NCI-H2171 (cell line): ENCODE measurements at regions not wholly inside any gene's neighbourhood (a gene's known extent, or its start where the extent isn't known, plus 50 kb on each side); places are given as distances from the start of the nearest gene placed in this dataset.

Source experiments
- DNase-seq: peaks from one replicate; lab custom pipeline; 2025; lab: John Stamatoyannopoulos, UW

DNA sequence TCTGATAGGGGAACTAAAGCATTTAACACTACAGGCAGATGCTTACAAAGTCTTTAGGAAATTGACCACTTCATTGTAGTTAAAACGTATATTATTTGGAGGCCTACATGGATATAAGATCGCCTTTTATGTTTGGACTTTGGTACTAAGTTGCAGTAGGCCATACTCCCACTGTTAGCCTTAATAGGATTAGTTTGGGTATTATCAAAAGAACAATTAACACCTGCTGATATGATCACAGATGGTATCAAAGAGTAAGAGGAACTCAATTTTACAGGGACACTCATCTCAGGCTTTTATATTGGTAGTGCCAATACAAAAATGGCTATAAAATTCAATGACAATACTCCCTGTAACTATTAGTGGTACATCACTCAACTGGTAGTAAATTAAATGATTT, 1183.0 kb downstream of the MAT2B start:
- DNase-seq: no peak

DNA sequence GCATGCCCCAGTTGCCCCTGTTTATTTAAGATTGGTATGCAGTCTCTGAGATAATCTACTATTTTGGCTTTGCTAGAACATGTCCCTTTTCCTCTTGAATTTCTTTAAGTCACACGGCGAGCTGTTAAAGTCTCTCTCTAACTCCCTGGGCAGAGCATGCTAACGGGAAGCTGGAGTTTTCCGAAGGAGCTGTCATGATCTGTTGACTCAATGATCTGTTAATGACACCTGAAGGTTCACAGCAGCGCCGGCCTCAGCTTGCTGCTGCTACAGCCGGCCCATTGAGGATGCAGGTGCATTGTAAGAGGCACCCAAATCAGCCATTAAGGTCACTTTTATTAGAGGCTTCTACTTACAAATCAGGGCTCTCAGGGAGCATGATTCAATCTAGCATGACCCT, 1203.4 kb downstream of the MAT2B start:
- no peak for DNase-seq

DNA sequence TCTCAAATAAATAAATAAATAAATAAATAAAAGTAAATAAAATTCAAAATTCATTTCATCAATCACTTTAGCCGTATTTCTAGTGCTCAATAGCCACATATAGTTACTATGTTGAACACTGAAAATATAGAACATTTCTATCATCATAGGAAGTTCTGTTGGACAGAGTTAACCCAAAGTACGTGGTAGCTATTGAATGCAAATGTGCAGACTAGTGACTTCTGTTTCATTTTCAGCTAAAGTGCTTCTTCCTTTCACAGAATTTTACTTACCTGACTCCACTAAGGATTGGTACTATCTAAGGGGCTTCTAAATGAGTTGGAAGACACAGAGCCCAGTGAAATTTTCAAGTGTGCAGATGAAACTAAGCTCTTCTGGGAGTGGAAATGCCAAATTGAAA, 1208.3 kb downstream of the MAT2B start:
- no peak for DNase-seq

DNA sequence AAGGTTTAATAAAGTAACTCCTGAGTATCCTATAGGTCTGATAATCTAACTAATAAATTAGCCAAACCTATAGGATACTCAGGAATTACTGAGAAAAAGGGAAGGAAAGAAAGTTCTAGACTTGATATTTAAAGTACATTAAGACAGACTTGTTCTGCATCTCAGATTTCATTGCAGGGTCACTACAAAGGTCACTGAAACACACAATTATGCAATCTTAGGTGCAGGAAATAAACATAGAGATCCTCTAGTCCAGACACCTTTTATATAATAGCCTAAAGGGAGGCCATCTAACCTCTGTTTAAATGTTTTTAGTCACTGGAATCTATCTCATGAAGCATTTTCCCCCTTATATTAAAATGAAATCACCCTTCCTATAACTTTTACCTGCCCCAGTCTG, 1215.7 kb downstream of the MAT2B start:
- no peak for DNase-seq

DNA sequence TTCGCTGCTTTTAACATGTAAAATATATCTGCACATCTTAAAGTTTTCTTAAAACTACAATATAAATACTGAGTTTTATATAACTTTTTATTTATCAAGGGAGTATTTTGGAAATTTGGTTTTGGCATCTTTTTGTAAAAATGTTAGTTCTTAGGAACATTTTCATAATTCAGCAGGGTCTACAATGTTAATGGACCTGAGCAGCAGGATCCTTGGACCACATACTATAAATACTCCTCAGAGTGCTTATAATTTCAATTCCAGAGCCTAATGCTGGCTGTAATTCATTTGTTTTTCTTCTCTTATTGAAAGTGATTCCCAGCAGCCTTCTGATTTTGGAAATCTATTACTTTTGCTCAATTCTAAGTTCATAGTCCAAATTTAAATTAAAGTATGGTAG, 1216.2 kb downstream of the MAT2B start:
- no peak for DNase-seq

DNA sequence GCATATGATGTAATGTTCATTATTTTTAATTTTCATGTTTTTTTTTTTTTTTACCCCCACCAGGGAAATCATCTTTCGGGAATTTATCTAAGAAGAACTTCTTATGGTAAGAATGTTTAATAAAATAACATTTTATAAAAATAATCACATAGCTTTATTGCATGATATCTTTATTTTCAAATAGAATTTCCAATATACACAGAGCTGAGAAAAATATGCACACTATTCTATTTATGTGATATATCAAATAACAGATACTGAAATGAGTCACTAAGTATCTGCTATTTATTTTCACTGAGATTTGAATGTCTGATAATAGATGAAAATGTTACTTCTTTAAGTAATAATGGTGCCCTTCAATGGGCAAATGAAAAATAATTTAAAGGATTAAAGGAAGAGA, 1217.3 kb downstream of the MAT2B start:
- no peak for DNase-seq

DNA sequence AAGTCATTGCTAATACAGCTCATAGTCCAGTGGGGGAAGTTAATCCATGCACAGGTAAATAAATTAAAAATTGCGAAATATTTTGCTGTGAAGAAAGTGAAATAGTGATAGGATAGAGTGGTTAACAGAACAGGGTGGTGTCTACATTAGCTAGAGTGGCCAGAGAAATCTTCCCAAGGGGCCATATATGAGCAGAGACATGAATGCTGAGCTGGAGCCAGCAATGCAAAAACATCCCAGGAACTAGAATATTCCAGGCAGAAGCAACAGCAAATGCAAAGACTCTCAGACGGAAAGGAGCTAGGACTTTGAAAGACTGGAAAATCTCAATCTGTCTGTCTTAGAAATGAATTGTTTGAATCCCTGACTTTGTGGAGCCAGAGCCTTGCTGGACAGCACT, 1221.6 kb downstream of the MAT2B start:
- no peak for DNase-seq

DNA sequence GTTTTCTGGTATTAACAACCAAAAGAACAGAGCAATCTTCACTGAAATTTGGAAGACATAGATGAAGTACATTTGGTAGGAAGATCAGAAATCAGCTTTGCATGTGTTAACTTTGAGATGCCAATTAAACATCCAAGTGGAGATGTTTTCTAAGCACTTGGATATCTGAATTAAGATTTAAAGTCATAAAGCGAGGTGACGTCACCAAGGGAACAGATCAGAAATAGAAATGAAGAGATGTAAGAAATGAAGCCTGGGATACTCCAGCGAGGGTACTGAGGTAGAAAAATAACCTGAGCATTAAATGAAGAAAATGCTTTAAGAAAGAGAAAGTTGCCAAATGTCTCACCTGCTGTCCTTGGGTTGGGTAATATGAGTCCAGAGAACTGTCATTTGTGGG, 1223.3 kb downstream of the MAT2B start:
- DNase-seq: no peak

DNA sequence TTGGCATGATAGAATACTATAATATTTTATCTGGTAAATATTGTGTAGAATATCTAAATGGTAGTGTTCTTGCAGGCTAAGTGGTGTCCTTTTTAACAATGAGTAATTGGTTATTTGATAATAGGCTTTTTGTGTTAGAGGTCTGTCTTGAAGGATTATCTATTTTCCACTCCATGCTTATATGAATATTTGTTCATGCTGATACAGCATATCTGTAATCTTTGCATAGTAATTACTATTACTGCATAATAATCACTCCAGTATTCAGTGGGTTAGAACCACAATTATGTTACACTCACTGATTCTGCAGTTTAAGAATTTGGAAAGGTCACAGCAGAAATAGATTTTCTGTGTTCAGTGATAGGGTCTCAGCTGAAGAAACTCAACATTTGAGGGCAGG, 1229.9 kb downstream of the MAT2B start:
- DNase-seq: no peak

DNA sequence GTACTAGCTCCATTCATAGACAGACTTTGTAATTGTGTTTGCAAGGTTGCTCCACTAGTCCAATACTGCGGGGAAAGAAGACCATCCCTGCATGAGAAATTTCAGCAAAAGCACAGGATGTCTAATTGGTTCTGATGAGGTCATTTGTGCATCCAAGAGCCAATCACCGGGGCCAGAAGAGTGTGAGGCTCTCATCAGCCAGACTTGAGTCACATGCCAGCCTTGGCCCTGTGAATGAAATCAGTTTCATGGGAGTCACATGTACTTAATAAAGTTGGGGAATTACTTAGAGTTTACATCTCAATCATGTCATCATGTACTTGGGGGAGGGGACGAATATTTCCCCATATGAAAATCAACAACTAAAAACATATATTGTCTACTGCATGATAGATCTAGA, 1236.0 kb downstream of the MAT2B start:
- no peak for DNase-seq

DNA sequence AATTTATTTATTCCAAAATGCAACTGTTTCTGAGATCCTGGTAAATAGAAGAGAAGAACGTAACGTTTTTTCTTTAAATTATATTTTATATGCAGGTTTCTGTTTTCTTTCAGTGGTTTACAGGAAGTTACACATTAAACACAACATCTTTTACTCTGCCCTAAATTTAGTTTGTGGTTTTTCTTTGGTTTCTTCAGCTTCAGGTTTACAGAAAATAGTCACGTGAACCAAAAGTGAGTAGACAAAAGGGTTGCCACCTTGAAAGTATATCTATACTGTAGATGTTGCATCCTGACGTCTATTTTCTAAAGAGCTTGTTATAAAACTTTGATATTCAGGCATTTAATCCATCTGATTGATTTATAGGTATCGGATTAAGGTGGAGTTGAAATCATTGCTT, 1236.6 kb downstream of the MAT2B start:
- DNase-seq: no peak

DNA sequence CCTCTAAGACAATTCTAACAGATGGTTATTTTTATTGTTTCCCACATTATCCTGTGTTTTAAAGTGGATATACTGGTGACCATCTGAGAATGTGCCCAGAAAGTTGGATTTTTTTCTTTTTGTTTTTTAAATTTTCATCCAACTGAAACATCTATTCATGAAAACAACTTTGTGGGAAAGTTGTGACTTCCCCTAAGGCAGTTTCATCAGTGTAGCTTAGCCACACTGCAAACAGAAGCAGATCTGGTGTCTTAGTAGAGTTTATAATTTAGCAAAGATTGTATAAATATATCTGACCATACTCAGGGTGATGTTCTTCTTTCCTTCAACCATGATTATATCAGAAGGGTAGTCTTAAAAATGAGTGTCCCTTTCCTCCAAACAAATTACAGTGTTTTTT, 1241.3 kb downstream of the MAT2B start:
- no peak for DNase-seq

DNA sequence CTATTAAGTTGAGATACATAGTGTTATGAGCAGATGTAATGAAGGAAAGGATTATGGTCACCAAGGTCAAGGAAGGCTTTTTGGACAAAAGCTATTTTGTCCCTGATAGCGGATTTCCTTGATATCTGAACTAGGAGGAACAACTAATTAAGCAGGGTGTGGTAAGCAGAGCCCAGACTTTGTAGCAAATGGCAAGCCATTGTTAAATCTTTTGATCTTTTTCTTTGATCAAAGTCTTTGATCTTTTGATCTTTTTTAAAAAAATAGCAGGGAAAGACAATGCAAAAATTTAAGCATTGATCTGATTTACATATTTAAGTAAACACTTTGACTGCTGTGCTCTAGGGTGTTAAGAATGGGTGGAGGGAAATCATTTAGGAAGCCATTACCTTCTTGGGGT, 1242.0 kb downstream of the MAT2B start:
- DNase-seq: no peak

DNA sequence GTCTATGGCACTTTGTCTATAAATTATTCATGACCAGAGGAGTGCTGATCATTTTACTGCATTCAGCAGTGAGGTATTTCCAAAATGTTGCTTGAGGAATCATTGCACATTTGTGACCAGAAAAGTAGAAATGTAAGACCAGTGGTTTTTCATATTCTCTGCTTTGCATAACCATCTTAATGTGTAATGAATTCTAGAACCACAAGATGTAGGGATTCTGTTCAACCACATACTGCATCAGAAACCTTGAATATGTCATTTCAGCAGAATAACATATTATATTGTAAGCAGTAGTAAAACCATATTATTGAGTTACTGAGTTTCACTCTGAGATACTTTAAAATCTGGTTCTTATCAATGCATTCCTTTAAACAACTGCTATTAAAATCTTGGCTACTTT, 1243.4 kb downstream of the MAT2B start:
- no peak for DNase-seq

DNA sequence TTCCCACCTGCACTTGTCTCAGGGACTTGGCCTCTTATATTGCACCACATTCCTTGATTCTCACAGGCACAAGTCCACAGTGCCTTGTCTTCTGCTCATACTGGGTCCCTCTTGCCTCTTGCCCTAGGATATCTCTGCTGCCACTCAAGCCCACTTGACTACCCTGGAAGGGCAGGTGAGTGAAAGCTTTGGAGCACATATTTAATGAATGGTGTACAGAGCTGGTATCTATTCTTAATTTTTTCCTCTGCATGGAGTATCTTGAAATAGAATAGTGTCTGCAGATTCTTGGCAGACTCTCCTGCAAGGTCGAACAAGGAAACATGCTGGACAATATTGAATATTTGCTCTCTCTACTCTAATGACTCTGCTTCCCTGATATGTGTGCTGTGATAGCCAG, 1248.0 kb downstream of the MAT2B start:
- no peak for DNase-seq

DNA sequence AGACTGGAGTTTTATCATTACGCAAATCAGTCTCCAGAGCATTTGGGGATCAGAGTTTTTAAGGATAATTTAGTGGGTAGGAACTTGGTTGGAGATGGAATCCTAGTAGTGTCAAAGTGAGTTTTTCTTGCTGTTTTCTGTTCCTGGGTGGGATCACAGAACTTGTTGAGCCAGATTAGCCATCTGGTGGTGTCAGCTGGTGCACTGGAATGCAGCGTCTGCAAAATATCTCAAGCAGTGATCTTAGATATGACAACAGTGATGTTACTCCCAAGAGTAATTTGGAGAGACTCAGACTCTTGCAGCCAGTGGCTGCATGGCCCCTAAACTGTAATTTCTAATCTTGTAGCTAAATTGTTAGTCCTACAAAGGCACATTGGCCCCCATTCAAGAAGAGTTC, 1257.8 kb downstream of the MAT2B start:
- no peak for DNase-seq

DNA sequence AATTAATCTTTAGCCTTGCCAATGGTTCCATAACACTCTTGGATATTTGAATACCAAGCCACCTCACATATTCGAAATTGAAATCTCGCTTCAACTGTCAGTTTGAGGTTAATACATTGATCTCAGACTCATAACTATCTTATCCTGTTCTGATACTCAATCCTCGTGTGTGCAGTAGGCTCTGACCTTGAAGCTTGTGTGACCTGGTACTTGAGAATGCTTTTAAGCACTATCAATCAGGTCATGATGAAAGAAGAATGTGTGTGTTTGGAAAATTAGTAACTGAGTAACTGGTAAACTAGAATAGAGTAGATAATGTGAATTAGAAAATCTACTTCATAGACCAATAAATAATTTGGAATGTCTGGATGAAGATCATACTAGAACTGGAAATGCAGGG, 1266.7 kb downstream of the MAT2B start:
- DNase-seq: no peak

DNA sequence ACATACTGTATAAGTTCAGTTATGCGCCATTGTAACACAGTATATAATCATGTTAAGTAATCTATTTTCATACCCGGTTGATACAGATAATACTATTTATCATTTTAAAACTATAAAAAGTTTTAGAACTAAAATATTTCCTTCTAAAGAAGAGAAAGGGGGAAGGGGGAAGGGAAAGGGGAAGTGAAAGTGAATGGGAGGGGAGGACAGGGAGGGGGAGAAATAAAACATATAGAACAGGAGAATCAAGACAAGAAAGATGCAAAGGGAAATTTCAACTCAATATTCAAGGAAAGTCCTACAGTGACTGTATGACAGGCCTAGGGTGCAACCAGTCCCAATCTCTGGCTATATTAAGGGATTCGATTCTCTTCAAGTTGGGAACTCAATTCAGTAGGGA, 1278.8 kb downstream of the MAT2B start:
- no peak for DNase-seq

DNA sequence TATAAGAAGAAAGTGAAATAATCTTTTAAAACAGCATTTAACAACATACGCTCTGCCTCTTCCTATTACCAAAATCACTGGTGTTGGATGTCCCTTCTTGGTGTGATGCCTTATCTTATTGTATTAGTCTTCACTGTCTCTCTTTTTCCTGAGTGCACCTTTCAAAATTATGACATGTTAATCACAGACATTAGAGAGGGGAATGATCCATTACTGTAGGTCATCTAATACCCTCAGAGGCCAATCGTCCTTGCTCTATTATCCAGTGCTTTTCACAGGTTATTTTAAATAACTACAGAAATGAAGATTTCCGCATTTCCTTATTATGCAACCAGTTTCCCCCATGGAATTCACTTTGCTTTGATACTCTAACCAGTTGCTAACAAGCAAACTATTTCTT, 1292.7 kb downstream of the MAT2B start:
- DNase-seq: no peak

DNA sequence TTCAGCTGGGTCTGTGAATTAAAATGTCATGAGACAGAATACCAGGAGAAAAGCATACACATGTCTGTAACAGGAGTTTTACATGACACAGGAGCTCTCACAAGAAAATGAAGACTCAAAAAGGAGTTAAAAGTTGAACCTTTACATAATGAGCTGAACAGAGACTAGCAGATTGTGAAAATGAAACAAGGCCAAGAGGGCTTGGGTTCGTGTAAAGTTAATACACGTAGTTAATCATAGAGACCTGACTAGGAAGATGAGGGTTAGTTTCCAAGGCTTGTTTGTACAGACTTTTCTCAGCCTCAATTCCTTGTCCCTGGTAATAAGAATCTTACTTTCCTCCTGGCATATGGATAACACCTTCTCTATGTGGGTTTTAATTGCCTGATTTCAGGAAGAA, 1294.0 kb downstream of the MAT2B start:
- no peak for DNase-seq

DNA sequence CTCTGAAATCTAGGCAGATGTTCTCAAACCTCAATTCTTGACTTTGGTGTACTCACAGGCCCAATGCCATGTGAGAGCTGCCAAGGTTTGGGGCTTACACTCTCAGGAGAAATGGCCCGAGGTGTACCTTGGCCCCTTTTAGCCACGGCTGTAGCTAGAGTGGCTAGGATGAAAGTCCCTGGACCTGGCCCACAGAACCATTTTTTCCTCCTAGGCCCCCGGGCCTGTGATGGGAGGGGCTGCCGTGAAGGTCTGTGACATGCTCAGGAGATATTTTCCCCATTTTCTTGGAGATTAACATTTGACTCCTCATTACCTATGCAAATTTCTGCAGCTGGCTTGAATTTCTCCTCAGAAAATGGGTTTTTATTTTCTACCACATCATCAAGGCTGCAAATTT, 1296.5 kb downstream of the MAT2B start:
- DNase-seq: no peak

DNA sequence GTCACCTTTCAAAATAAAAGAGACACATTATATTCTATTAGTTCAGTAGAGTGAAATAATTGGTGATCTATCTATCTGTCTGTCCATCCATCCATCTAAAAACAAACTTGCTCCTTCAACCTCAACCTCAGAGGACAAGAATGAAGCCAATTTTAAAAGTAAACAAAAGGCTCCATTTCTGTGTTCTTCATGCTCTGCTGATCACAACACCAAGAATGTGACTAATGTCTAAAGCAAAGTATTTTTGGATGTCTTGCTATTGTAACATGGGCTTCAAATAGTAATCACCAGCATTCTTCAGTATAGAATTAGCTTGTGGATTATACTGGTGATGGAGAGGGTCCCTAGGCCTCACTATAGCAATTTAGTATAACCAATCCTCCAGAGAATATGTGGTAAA, 1304.4 kb downstream of the MAT2B start:
- DNase-seq: no peak

DNA sequence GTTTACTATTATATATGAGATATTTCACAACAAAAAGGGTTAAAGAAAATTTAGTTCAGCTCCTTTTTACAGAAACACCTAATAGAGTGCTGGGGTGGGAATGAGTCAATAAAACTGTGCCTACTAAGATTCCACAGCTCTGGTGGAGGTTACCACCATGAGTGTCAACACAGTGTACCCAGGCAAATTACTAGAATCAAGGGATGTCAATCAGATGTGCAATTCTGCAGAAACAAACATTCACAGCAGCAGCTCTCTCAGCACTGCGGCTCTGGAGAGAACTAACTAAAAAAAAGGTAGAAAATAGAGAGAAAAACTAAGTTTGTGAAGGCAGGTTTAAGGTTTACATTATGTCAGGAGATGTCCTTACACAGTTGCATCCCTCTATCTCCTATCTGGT, 1313.0 kb downstream of the MAT2B start:
- DNase-seq: no peak

DNA sequence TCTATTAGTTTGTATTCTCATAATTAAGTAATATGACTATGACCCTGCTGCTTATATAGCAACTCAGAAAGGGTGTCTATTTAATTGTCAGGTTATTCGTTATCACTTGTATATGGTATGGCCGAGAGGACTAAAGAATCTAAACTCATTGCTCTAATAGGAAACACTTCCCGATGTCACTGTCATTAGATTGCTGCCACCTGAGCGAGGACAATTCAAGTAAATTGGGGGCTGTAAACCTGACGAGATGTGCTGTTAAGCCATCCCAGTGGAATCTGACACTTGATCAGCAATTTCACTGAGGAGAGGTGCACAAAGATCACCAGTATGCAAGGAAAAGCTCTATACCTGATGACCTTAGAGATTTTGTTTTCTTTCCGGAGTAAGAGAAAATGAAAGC, 1319.3 kb downstream of the MAT2B start:
- no peak for DNase-seq

DNA sequence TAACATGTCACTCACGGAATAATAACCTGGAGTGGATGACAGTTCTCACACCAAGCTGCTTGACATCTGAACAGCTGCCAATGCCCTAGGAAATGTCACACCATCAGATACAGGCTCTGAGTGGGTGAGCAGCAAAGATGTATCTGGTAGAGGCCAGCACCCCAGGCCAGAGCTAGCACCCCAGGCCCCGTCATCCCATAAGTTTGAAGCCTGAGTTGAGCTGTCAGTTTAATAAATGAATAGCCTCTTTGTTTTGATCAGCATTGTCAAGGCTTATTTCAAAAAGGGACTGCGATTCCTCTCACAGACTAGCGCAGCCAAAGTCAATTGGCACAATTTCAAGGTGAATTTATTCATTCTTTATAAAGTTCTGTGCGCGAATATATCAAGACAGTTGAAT, 1327.1 kb downstream of the MAT2B start:
- no peak for DNase-seq
